HEK293T (cell line): ENCODE measurements at regions not wholly inside any gene's neighbourhood (a gene's known extent, or its start where the extent isn't known, plus 50 kb on each side); places are given as distances from the start of the nearest gene placed in this dataset.

Experiments used
- CTCF ChIA-PET: fragments of 350-600 bp; formaldehyde crosslinking; extraction: SDS; loops from one replicate; lab custom pipeline; 2021; ENCODE audit warnings: antibody characterized with exemption, inconsistent platforms; lab: Yijun Ruan, JAX
- POLR2A ChIA-PET: fragments of 350-600 bp; formaldehyde crosslinking; extraction: SDS; loops from one replicate; lab custom pipeline; 2020; ENCODE audit warnings: antibody characterized with exemption, inconsistent platforms; lab: Yijun Ruan, JAX
- DNase-seq: peaks from one replicate; pipeline ENCODE4 v3.0.0; 2012; ENCODE audit warnings: mixed read lengths; ENCODE audit errors: extremely low spot score
- ARNT ChIP-seq: fragments of 450-650 bp; IDR thresholded peaks from 2 replicates; pipeline ENCODE4 v1.6.1; 2017; ENCODE audit warnings: mild to moderate bottlenecking
- BHLHE40 ChIP-seq: fragments of 450-650 bp; IDR thresholded peaks from 2 replicates; pipeline ENCODE4 v1.6.1; 2016; ENCODE audit warnings: mild to moderate bottlenecking, moderate library complexity, borderline replicate concordance
- CTBP1 ChIP-seq: fragments of 450-650 bp; IDR thresholded peaks from 2 replicates; pipeline ENCODE4 v1.6.1; 2016; ENCODE audit warnings: borderline replicate concordance
- ELF4 ChIP-seq: fragments of 450-650 bp; IDR thresholded peaks from 2 replicates; pipeline ENCODE4 v1.6.1; 2017; ENCODE audit warnings: antibody characterized with exemption
- FOXA1 ChIP-seq: fragments of 450-650 bp; IDR thresholded peaks from 2 replicates; pipeline ENCODE4 v1.6.1; 2016; ENCODE audit warnings: mild to moderate bottlenecking
- FOXK2 ChIP-seq: fragments of 450-650 bp; IDR thresholded peaks from 2 replicates; pipeline ENCODE4 v1.6.1; 2016; ENCODE audit warnings: mild to moderate bottlenecking
- FOXM1 ChIP-seq: fragments of 450-650 bp; IDR thresholded peaks from 2 replicates; pipeline ENCODE4 v1.6.1; 2017; ENCODE audit warnings: mild to moderate bottlenecking, borderline replicate concordance
- HDGF ChIP-seq: fragments of 450-650 bp; IDR thresholded peaks from 2 replicates; pipeline ENCODE4 v1.6.1; 2017; ENCODE audit warnings: antibody characterized with exemption, borderline replicate concordance
- L3MBTL2 ChIP-seq: fragments of 450-650 bp; conservative IDR thresholded peaks from 2 replicates; pipeline ENCODE4 v1.6.1; 2016; ENCODE audit warnings: mild to moderate bottlenecking
- LEF1 ChIP-seq: fragments of 450-650 bp; IDR thresholded peaks from 2 replicates; pipeline ENCODE4 v1.6.1; 2017; ENCODE audit warnings: mild to moderate bottlenecking, borderline replicate concordance
- NFRKB ChIP-seq: fragments of 450-650 bp; IDR thresholded peaks from 2 replicates; pipeline ENCODE4 v1.6.1; 2016; ENCODE audit warnings: mild to moderate bottlenecking, moderate library complexity
- PKNOX1 ChIP-seq: fragments of 450-650 bp; IDR thresholded peaks from 2 replicates; pipeline ENCODE4 v1.6.1; 2016
- SP1 ChIP-seq: fragments of 450-650 bp; IDR thresholded peaks from 2 replicates; pipeline ENCODE4 v1.6.1; 2017
- SUZ12 ChIP-seq: fragments of 450-650 bp; IDR thresholded peaks from 2 replicates; pipeline ENCODE4 v1.6.1; 2016; ENCODE audit warnings: mild to moderate bottlenecking
- TARDBP ChIP-seq: fragments of 450-650 bp; IDR thresholded peaks from 2 replicates; pipeline ENCODE4 v1.6.1; 2016
- ZNF384 ChIP-seq: fragments of 450-650 bp; IDR thresholded peaks from 2 replicates; pipeline ENCODE4 v1.6.1; 2016

- POLR2A ChIA-PET = no interaction called here
- no peak for DNase-seq
These were observed 1418.8 kb downstream of the CDH11 start for GRCh38 chr16:63702981-63703590.

DNA sequence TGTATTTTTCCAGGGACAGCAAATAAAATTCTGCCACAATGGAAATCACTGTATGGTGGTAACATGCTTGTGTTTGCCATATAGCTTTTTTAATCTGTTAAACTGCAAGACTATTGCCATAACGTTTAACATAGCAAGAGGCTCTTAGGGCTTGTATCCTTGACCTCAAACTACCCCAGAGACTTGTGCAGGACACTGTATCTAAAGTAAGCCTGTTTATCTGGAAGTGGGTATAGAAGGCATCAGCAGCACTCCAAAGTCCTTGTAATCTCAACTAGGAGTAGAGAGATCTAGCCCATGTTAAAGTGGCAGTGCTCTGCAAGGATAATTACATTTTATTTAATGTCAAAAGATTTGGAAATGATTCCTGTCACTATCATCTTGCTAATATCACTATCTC is 1424.1 kb downstream of the CDH11 start:
- DNase-seq = no peak
- no peak for TF ChIP-seq LEF1
- no peak for TF ChIP-seq TARDBP
- TF ChIP-seq BHLHE40 = no peak
- TF ChIP-seq FOXM1 = no peak
- TF ChIP-seq PKNOX1 = no peak
- TF ChIP-seq SP1 = no peak
- TF ChIP-seq ZNF384 = no peak
- TF ChIP-seq FOXA1 = no peak
- TF ChIP-seq CTBP1 = no peak
- no peak for TF ChIP-seq HDGF
- TF ChIP-seq L3MBTL2 = no peak
- CTCF ChIA-PET = interaction anchor here (0.7 kb wide), 1 partner anchor 21 kb away, joined by 8 read pairs; no protein-coding TSS in a partner anchor
- POLR2A ChIA-PET = no interaction called here

More at GRCh38 chr16:63702981-63703590, 1418.8 kb downstream of the CDH11 start:
- TF ChIP-seq SUZ12 (no peak), CTBP1 (no peak), ELF4 (no peak), PKNOX1 (no peak), FOXA1 (no peak), LEF1 (no peak), NFRKB (no peak), ZNF384 (no peak), FOXM1 (no peak), HDGF (no peak), TARDBP (no peak), SP1 (no peak), BHLHE40 (no peak), FOXK2 (no peak), ARNT (no peak), L3MBTL2 (no peak)
- CTCF ChIA-PET = no interaction called here

- ChIA-PET POLR2A (no interaction called here), CTCF (no interaction called here)
- no peak for TF ChIP-seq LEF1
- no peak for TF ChIP-seq BHLHE40
- no peak for TF ChIP-seq TARDBP
- TF ChIP-seq SUZ12 = no peak
- TF ChIP-seq FOXA1 = no peak
- no peak for TF ChIP-seq HDGF
- TF ChIP-seq NFRKB = no peak
- TF ChIP-seq FOXM1 = no peak
- no peak for TF ChIP-seq ZNF384
- no peak for DNase-seq
These were observed 1426.5 kb downstream of the CDH11 start for GRCh38 chr16:63695347-63695746.

DNA sequence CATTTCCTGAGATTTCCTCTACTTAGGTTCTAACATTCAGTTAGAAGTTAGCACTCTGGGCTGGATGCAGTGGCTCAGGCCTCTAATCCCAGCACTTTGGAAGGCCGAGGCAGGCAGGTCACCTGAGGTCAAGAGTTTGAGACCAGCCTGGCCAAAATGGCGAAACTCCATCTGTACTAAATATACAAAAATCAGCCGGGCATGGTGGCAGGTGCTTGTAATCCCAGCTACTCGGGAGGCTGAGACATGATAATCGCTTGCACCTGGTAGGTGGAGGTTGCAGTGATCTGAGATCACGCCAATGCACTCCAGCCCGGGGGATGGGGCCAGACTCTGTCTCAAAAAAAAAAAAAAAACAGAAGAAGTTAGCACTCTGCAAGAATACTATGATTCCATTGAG is 1430.9 kb downstream of the CDH11 start:
- CTCF ChIA-PET = no interaction called here
- no peak for DNase-seq
- no peak for TF ChIP-seq HDGF
- no peak for TF ChIP-seq BHLHE40
- no peak for TF ChIP-seq ELF4
- POLR2A ChIA-PET = no interaction called here

GRCh38 chr16:63690267-63690666 is 1431.6 kb downstream of the CDH11 start:
- CTCF ChIA-PET = no interaction called here
- DNase-seq = no peak
- POLR2A ChIA-PET = no interaction called here
- TF ChIP-seq TARDBP = no peak
- TF ChIP-seq ZNF384 = no peak
- no peak for TF ChIP-seq FOXM1
- TF ChIP-seq FOXA1 = no peak
- TF ChIP-seq PKNOX1 = no peak
- TF ChIP-seq ARNT = no peak
- TF ChIP-seq SUZ12 = no peak
- no peak for TF ChIP-seq HDGF
- no peak for TF ChIP-seq L3MBTL2
- TF ChIP-seq CTBP1 = no peak
- no peak for TF ChIP-seq FOXK2
- no peak for TF ChIP-seq BHLHE40
- no peak for TF ChIP-seq LEF1
- TF ChIP-seq ELF4 = no peak
- no peak for TF ChIP-seq SP1
- TF ChIP-seq NFRKB = no peak

DNA sequence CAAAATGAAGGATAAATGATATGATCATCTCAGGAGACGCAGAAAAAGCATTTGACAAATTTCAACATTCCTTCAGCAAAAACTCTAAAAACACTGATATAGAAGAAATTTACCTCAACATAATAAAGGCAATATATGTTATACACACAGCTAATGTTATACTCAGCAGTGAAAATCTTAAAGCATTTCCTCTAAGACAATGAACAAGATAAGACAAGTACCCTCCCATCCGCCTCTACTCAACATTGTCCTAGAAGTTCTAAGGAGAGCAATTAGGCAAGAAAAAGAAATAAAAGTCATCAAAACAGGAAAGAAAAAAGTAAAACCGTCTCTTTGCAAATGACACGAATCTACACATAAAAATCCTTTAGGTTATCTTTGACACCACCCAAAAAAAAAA is 1432.8 kb downstream of the CDH11 start:
- CTCF ChIA-PET = no interaction called here
- DNase-seq = no peak

More for the DNA sequence above, 1432.8 kb downstream of the CDH11 start:
- TF ChIP-seq HDGF (no peak), ZNF384 (no peak), CTBP1 (no peak), FOXA1 (no peak), SUZ12 (no peak), SP1 (no peak), L3MBTL2 (no peak), PKNOX1 (no peak), TARDBP (no peak), BHLHE40 (no peak), ARNT (no peak), ELF4 (no peak), FOXK2 (no peak)
- POLR2A ChIA-PET = no interaction called here
